ENCODE measurements at regions not wholly inside any gene's neighbourhood (a gene's known extent, or its start where the extent isn't known, plus 50 kb on each side); places are given as distances from the start of the nearest gene placed in this dataset.

- no peak for DNase-seq
These were observed 645.7 kb downstream of the BRD1 start for GRCh38 chr22:49181942-49182341.

GRCh38 chr22:49181431-49181830 lies 646.2 kb downstream of the BRD1 start:
- no peak for DNase-seq

- DNase-seq, result no peak
These were observed 647.0 kb downstream of the BRD1 start for GRCh38 chr22:49180683-49181024.

GRCh38 chr22:49179886-49180682 lies 647.6 kb downstream of the BRD1 start:
- DNase-seq, result no peak

GRCh38 chr22:49179175-49179574 lies 648.5 kb downstream of the BRD1 start:
- no peak for DNase-seq

- DNase-seq, result no peak
These were observed 649.2 kb downstream of the BRD1 start for GRCh38 chr22:49178246-49179005.

- no peak for DNase-seq
These were observed 650.0 kb downstream of the BRD1 start for GRCh38 chr22:49177666-49178065.

GRCh38 chr22:49176956-49177355 lies 650.7 kb downstream of the BRD1 start:
- DNase-seq, result no peak

GRCh38 chr22:49170053-49170452 lies 657.6 kb downstream of the BRD1 start:
- no peak for DNase-seq

GRCh38 chr22:49169074-49169744 lies 658.5 kb downstream of the BRD1 start:
- DNase-seq, result no peak

GRCh38 chr22:49168219-49168813 lies 659.4 kb downstream of the BRD1 start:
- no peak for DNase-seq

GRCh38 chr22:49166746-49167145 lies 660.9 kb downstream of the BRD1 start:
- no peak for DNase-seq

GRCh38 chr22:49166211-49166610 lies 661.5 kb downstream of the BRD1 start:
- no peak for DNase-seq

- DNase-seq, result no peak
These were observed 662.8 kb downstream of the BRD1 start for GRCh38 chr22:49164773-49165320.

- no peak for DNase-seq
These were observed 663.5 kb downstream of the BRD1 start for GRCh38 chr22:49163960-49164690.

- DNase-seq, result no peak
These were observed 664.3 kb downstream of the BRD1 start for GRCh38 chr22:49163258-49163959.

- no peak for DNase-seq
These were observed 664.8 kb downstream of the BRD1 start for GRCh38 chr22:49162841-49163240.

- no peak for DNase-seq
These were observed 666.4 kb downstream of the BRD1 start for GRCh38 chr22:49161002-49161850.

GRCh38 chr22:49160261-49161001 lies 667.2 kb downstream of the BRD1 start:
- DNase-seq, result no peak

GRCh38 chr22:49159711-49160110 lies 668.0 kb downstream of the BRD1 start:
- no peak for DNase-seq

Data from CD4-positive, alpha-beta T cell treated with Interleukin-21 for 1 hour (primary cell).